ENCODE measurements at regions not wholly inside any gene's neighbourhood (a gene's known extent, or its start where the extent isn't known, plus 50 kb on each side); places are given as distances from the start of the nearest gene placed in this dataset.

DNA sequence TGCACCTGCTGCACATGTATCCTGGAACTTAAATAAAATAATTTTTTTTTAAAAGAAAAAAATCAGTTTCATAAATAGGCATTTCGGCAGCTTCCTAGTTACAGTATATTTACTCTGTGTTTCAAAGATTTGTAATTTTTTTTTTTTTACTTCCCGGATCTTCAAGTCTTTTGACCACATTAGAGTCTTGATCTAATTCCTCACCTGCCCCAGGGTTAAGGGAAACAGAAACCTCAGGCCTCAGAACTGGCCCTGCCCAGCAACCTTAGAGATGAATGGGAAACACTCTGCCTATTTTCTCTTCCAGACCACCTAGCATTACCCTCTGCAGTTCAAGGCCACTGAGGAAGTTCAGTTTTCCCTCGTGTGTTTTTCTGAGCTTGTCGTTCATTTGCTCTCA, 304.0 kb downstream of the MAF start:
- TF ChIP-seq, protein P1, sequence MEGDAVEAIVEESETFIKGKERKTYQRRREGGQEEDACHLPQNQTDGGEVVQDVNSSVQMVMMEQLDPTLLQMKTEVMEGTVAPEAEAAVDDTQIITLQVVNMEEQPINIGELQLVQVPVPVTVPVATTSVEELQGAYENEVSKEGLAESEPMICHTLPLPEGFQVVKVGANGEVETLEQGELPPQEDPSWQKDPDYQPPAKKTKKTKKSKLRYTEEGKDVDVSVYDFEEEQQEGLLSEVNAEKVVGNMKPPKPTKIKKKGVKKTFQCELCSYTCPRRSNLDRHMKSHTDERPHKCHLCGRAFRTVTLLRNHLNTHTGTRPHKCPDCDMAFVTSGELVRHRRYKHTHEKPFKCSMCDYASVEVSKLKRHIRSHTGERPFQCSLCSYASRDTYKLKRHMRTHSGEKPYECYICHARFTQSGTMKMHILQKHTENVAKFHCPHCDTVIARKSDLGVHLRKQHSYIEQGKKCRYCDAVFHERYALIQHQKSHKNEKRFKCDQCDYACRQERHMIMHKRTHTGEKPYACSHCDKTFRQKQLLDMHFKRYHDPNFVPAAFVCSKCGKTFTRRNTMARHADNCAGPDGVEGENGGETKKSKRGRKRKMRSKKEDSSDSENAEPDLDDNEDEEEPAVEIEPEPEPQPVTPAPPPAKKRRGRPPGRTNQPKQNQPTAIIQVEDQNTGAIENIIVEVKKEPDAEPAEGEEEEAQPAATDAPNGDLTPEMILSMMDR (IDR thresholded peaks at IDR 0.05): no peak
- TF ChIP-seq, protein P2, sequence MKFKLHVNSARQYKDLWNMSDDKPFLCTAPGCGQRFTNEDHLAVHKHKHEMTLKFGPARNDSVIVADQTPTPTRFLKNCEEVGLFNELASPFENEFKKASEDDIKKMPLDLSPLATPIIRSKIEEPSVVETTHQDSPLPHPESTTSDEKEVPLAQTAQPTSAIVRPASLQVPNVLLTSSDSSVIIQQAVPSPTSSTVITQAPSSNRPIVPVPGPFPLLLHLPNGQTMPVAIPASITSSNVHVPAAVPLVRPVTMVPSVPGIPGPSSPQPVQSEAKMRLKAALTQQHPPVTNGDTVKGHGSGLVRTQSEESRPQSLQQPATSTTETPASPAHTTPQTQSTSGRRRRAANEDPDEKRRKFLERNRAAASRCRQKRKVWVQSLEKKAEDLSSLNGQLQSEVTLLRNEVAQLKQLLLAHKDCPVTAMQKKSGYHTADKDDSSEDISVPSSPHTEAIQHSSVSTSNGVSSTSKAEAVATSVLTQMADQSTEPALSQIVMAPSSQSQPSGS (CRISPR knock-in tag; IDR thresholded peaks at IDR 0.05; ENCODE audit: borderline replicate concordance, low read depth): no peak
- TF ChIP-seq ESRRA (CRISPR knock-in tag; IDR thresholded peaks at IDR 0.05; ENCODE audit: borderline replicate concordance) (no peak), CREB1 (CRISPR knock-in tag; IDR thresholded peaks at IDR 0.05) (no peak), KAT7 (CRISPR knock-in tag; IDR thresholded peaks at IDR 0.05; ENCODE audit: borderline replicate concordance) (no peak)
- TF ChIP-seq, protein P3, sequence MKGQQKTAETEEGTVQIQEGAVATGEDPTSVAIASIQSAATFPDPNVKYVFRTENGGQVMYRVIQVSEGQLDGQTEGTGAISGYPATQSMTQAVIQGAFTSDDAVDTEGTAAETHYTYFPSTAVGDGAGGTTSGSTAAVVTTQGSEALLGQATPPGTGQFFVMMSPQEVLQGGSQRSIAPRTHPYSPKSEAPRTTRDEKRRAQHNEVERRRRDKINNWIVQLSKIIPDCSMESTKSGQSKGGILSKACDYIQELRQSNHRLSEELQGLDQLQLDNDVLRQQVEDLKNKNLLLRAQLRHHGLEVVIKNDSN (CRISPR knock-in tag; IDR thresholded peaks at IDR 0.05): no peak
